Limb (tissue), 2 donors: ENCODE measurements at regions not wholly inside any gene's neighbourhood (a gene's known extent, or its start where the extent isn't known, plus 50 kb on each side); places are given as distances from the start of the nearest gene placed in this dataset.
A peak's percentile ranks its signal among the peaks of the same experiment; 100 is the strongest.

Experiments
- DNase-seq, 2 donors: peaks; one replicate each; pipeline ENCODE4 v3.0.0-alpha.2; 2016; ENCODE audit errors: extremely low spot score in 2 of 2

DNA sequence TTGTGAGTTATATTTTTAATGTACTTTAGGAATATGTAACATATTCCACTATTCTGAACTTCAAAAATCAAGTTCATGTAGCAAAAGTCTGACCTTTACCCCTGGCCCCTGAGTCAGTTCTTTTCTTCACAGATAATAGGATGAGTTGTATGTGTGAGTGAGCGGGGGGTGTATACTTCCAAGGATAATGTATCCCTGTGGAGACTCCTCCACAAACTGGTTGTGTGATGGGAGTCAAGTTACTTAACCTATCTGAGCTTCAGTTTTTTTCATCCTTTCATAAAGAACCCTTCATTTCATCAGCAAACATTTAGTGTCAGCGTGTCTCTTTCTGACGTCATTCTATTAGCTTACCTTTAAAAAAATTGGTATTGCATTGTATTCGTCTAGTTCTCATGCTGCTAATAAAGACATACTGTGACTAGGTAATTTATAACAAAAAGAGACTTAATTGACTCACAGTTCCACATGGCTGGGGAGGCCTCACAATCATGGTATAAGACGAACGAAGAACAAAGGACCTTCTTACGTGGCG, 288.1 kb upstream of the GPC6 start:
- DNase-seq, result no peak

DNA sequence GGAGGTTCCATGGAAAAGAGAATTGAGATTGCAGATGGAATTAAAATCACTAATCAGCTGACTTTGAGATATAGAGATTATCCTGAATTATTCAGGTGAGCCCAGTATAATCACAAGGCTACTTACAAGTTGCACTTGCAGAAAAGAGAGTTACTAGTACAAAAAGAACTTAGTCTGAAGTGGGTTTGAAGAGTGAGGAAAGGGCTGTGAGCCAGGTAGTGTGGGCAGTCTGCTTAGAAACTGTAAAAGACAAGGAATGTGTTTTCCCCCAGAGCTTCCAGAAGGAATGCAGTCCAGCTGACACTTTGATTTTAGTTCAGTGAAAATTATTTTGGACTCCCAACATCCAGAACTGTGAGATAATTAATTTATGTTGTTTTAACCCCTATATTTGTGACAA, 285.4 kb upstream of the GPC6 start:
- DNase-seq, result no peak

DNA sequence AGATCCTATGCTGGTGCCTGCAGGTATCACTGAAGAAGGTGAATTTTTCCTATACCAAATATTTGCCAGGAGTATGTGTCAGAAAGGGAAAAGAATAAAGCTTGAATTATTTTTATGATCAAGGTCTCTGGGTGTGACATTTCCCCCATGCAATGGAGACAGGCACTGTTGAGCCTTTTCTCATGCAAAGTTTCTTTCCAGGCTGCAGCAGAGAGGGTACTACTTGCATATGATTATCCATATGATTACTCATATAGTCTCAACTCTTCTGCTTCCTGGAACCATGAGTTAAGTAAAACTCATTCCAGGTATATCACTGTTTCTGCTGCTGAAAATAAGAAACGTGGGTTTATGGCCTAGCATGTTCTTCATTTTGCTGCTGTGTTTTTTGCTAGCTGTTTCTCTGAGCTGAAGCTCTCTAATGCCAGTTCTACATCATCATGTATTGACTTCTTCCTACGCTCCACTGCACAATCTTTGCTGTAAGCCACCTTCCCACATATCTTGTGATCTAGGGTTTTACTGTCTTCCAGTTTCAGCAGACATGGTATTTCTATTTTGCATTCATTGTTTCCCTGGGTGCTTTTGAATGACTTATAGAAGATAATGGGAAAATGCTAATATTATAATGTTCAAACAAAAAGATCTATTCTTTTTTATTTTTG, 278.7 kb upstream of the GPC6 start:
- no peak for DNase-seq

DNA sequence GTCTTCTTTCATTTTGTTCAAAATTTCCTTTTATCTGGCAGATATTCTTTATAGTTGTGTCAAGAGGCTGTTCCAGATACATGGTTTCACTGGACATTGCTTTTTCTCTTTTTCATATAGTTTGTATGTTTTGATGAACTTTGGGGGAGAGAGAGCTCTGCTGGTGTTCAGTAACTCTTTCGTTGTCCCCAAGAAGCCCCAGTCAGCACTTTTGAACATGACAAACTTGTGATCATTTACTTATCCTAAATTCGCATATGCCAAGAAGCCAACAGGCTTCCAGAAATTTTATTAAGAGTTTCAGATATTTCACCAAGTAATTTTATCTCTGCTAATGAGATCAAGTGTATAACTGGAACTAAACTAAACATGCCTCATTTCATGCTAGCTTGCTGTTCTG, 275.8 kb upstream of the GPC6 start:
- no peak for DNase-seq

DNA sequence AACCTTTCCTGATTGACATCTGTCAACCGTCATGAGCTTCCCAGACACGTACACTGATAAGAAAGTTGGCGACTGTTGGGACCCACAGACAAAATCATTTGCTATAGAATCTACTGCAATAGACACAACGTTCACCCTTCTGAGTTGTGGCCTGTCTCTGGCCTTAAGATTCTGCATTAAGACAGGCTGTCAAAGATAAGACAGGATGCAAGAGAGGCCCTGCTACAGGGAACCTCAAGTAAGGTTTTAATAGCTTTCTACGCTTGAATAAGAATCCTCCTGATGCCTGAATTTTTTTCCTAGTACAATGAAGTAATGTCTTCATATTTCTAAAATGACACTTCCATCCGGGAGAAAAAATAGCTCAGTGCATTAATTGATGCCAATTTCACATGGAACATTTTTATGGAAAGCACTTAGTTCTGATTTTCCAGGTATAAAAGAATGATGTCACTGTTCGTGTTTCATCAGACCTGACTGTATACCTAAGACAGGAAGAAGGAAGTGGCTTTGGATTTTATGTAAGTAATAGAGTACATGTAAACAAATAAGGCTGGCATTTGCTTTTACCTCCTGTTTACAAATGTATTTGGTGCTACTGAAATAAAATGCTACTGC, 275.2 kb upstream of the GPC6 start:
- no peak for DNase-seq

DNA sequence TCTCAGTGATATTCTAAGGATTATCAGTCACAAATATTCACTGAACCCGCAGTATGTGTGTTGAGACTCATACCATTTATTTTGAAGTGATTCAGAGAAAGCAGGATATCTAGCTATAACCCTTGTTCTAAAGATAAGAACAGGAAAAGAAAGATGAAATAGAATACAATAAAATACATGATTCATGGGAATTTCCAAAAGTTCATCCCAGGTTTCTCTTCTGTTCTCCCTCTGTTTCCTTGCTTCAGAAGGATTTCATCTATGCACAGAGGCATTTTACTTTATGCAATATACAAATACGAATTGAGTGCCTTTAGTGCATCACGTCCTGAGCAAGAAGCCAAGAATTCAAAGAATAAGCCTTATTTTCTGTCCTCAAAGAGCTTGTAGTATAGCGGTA, 274.4 kb upstream of the GPC6 start:
- no peak for DNase-seq

DNA sequence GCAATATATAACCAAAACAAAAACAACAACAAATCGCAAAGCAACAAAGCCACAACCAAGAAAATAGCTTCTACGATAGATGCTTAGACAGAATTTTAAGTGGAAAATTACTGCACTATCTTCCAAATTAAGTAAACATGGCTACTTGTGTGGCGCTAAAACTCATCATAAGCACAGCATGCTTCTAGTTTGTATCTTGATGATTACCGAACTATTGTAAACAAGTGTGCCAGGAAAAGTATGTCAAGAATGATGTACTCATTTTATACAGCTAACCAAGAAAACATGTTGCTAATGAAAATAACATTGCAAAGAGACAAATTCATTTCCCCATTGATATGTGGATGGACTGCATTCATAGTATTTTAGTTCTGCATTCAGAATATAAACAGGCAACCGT, 271.9 kb upstream of the GPC6 start:
- DNase-seq, result no peak

DNA sequence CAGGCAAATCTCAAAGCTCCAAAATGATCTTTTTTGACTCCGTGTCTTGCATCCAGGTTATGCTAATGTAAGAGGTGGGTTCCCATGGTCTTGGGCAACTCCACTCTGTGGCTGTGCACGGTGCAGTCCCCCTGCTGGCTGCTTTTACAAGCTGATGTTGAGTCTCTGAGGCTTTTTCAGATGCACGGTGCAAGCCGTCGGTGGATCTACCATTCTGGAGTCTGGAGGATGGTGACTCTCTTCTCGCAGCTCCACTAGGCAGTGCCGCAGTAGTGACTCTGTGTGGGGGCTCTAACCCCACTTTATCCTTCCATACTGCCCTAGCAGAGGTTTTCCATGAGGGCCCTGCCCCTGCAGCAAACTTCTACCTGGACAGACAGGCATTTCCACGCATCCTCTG, 266.8 kb upstream of the GPC6 start:
- no peak for DNase-seq

DNA sequence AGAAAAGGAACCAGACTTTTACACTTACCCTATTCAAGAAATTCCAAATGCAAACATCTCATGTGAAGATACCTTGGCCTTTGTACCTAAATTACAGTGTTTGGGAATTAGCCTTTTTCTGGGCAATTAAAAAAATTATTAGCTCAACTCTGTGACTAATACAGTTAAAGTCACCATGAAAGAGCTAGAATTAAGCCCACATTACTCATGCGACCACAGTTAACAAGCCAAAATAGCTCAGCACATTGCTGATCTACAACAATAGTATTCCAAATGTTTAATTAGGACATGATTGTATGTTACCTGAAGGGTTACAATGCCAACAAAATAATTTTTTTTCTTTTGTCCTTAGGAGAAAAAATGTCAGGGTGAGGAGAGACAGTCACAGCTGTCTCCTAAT, 263.6 kb upstream of the GPC6 start:
- DNase-seq, result no peak

DNA sequence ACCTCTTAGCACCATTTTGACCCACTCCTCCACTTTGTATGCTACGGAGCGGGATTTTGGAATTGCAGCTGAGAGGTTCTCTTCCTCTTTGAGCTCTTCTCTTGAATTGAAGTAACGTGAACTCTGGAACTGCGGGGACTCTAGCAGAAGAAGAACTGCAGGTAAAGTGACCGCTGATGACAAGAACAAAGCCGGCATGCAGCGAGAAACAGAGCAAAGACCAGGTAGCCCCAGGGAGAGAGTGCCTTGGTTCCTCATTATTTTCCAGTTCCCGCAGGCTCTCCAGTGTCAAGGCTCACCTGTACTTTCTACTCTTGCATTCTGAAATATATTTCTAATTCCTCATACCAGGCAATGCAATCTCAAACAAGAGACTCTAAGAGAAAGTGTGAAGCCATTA, 260.3 kb upstream of the GPC6 start:
- DNase-seq, result no peak

DNA sequence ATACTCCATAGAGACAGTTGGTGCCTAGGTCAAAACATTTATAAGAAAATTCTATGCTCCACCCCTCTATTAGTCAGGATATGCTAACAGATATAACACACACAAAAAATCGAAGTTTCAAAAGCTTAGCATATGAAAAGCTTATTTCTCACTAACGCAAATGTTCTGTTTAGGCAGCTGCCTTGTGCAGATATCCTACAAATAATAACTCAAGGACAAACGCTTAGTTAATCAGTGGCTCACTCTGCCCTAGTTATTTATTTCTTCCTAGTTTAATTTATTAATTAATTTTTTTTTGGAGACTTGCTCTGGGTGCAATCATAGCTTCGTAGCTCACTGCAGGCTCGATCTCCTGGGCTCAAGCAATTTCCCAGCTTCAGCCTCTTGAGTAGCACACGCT, 259.7 kb upstream of the GPC6 start:
- DNase-seq, result no peak

DNA sequence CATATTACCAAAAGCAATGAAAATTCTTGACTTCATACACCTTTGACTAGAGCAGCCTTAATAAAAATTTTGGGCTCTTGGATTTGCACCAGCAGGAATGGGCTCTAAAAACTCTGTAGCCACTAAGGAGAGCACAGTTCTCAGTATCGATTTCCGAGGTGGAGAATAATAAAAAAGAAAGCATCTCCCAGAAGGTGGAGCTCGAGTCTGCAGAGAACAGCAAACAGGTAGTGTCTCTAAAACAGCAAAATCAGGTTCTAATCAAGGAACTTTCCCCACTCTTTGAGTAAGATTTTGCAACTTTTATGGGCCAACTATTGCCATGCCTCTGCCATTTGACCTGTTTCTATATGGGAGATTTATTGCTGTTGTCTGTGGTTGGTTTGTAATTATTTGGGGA, 258.7 kb upstream of the GPC6 start:
- no peak for DNase-seq

DNA sequence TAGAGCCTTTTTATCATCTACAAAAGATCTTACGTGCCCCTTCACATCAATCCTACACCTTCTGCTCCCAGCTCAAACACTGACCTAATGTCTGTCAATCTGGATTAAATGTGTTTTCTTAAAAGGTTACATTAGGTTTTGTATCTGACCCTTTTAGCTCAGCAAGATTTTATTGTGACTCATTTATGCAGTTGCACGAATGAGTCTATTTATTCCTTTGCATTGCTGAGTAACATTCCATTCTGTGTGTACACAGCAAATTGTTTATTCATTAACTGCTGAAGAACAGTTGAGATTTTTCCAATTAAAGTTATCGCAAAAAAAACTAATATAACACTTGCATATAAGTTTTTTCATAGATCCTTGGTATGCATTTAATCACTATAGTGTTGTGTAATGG, 253.9 kb upstream of the GPC6 start:
- DNase-seq, result no peak

DNA sequence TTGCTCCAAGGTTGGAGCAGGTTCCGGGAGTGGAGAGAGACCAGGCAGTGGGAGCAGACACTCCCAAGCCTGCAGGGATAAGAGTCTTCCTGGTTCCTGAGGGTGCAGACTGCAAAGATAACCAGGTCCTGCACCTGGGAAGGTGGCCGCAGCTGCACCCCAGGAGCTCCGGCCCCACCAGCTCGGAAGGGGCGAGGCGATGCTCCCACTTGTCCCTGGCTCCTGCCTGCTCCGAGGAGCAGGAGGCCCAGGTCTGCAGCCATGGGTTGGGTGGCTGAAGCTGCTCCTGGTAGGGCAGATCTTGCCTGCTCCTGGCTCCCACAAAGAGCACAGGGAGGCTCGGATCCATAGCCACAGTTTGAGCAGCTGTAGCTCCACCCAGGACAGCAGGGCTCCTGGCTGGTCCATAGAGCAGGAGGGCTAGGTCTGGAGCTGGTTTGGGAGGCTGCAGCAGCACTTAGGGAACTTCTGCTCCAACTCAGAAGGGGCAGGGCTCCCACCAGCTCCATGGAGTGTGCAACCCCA, 251.6 kb upstream of the GPC6 start:
- DNase-seq, result no peak

DNA sequence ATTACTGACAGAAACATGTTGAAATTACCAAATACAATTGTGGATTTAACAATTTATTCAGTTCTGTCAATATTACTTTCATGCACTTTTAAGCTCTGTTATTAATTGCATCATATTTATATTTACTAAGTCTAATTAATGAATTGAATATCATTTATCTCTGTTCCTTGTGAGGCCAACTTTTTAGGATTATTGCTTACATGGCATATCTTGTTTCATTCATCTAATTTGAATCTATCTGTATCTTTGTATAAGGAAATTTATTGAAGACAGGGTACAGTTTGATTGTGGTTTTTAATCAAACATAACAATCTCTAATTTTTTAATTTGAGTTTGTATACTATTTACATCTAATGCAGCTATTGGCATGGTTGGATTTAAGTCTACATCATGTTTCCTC, 249.9 kb upstream of the GPC6 start:
- no peak for DNase-seq

DNA sequence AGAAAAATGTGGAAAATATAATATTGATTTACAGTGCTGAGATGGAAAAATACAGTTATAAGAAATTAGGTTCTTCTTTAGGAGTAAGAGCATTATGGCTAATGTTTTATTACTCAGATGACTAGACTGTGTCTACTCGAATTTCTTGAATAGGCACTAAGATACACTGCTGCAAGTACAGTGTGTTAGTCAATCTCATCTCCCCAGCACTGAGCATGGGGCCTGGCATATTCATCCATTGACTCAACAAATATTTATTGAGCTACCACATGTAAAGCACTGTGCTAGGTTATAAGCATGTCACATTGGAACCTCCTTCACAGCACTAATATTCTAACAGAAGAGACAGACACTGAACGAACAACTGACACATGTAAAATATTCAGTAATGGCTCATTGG, 242.5 kb upstream of the GPC6 start:
- DNase-seq, result no peak

DNA sequence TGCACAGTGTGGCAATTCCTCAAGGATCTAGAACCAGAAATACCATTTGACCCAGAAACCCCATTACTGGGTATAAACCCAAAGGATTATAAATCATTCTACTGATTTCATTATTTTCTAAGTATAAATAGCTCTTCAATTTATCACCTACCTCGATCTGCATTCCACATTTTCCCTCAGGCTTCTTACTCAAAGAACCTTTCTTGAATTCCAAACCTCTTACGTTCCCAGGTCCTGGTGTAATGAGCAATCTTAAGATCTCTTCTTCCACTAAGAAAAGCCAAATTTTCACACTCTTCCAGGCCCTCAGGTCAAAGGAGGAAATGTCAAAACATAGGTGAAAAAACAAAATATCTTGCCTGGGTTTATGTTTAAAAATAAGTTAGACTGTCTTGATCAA, 237.3 kb upstream of the GPC6 start:
- no peak for DNase-seq

DNA sequence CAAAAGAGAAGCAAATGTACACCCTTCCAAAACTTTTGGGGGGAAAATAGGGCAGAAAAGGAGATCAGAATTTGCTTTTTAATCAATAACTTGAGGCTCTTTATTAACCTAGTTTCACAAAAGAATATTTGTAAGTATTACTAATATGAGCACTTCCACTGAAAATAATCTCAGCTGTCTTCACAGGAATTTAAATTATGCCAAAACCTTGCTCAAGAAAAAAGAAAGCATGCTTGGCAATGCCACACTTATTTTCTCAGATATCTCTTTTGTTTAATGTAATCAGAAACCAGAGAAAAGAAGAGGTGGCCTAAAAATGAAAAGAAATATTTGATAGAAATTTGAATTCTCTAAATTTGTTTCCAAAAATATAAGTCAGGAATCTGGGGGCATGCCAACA, 234.9 kb upstream of the GPC6 start:
- no peak for DNase-seq

DNA sequence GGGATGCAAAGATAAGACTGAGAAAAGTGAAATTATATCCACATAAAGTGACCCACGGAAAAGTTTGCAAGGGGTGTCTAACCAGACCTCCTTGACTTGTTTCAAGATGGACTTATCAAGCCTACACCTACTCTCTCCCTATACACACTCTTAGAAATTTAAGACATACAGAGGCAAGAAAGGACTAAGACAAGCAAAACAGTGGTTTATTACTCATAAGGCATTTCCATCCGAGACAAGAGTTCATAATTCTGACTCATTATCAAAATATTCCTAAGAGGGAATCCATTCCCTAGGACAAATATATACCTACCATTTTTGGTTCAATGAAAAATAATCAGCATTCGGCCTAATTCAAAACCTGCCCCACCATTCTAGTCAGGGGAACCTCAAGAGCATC, 232.6 kb upstream of the GPC6 start:
- DNase-seq, result no peak

DNA sequence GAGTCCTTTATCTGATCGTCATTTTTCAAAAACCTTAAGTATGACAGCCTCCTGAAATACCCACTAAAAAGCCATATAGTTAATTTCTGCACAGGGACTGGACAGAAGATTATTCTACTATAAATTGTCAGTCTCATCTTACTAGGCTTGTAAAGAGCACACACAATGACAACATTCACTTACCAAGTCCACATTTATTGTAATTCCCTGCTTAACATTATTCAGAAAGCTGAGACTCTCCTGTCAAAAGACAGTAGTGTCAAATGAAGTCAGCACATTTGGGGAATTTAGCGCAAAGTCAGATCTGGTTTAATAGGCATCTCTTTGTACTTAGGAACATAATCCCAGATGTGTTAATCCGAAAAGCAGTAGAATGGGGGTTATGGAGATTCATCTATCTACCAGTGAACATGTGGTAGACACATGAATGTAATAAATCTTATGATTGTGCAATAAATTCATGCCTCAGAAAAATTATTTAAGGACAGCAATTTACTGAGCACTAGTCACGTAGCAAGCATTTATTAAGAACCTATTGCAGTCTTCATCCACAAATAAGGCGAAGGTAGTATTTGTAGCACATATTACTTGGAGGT, 224.6 kb upstream of the GPC6 start:
- peak in 1 of 2 donors; percentile 1 for DNase-seq

DNA sequence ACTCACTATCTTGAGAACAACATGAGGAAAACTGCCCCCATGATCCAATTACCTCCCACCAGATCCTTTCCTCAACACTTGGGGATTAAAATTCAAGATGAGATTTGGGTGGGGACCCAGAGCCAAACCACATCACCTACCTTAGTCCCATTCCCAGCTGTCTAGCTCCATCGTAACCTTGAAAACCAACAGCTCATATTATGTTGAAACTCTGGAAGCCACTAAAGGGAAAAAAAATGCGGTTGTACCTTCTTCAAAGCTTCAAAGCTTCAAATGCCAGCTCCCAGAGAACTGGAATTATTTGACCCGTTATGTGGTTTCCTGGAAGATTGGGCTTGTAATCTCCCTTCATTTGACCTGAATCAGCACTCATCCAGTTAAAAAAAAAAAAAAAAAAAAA, 223.1 kb upstream of the GPC6 start:
- no peak for DNase-seq

DNA sequence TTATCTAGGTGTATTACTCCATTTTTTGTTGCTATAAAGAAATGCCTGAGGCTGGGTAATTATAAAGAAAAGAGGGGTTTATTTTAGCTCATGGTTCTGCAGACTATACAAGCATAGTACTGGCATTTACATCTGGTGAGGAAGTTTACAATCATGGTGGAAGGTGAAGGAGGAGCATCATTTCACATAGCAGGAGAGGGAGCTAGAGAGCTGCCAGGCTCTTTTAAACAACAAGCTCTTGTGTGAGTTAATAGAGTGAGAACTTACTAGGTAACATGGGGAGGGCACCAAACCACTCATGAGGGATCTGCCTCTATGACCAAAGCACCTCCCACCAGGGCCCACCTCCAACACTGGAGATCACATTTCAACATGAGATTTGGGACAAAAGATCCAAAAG, 221.7 kb upstream of the GPC6 start:
- no peak for DNase-seq

DNA sequence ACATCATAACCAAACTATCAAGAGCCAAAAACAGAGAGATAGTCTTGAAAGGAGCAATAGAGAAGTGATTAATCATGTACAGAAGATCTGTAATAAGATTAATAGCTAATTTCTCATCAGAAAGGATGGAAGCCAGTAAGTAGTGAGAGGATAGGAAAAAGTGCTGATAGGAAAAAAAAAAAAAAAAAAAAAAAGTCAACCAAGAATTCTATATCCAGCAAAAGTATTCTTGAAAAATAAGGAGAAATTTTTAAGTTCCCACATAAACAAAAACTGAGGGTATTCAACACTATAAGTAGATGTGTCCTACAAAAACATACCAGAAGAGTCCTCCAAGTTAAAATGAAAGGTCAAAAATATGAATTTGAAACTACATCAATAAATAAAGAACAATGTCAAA, 218.7 kb upstream of the GPC6 start:
- DNase-seq, result no peak
